Left renal pelvis (tissue), 4 donors: ENCODE measurements at regions not wholly inside any gene's neighbourhood (a gene's known extent, or its start where the extent isn't known, plus 50 kb on each side); places are given as distances from the start of the nearest gene placed in this dataset.
A peak's percentile ranks its signal among the peaks of the same experiment; 100 is the strongest.
"Not testable (repeated sequence)": the region's sequence is repeated elsewhere in the genome, so short reads cannot be mapped to it uniquely, and the experiment has no call there.

Experiments used
- DNase-seq, 4 donors: peaks; one replicate each; pipeline ENCODE4 v3.0.0-alpha.2; 2013; ENCODE audit warnings: low read depth in 4 of 4, low spot score in 3 of 4

GRCh38 chrX:129092242-129092641 is 431.0 kb downstream of the SMARCA1 start:
- no peak for DNase-seq

- DNase-seq: no peak
Measured at GRCh38 chrX:129091097-129091496, 432.2 kb downstream of the SMARCA1 start.

GRCh38 chrX:129086802-129087201 is 436.5 kb downstream of the SMARCA1 start:
- DNase-seq: no peak

- not testable (repeated sequence) for DNase-seq
Measured at GRCh38 chrX:129084291-129084690, 439.0 kb downstream of the SMARCA1 start.

GRCh38 chrX:129077424-129078170 is 445.7 kb downstream of the SMARCA1 start:
- no peak for DNase-seq

GRCh38 chrX:129071390-129071789 is 451.9 kb downstream of the SMARCA1 start:
- DNase-seq: peak in 1 of 4 donors; percentile 4

GRCh38 chrX:129065895-129066294 is 457.4 kb downstream of the SMARCA1 start:
- DNase-seq: no peak

- no peak for DNase-seq
Measured at GRCh38 chrX:129058405-129058804, 464.9 kb downstream of the SMARCA1 start.

GRCh38 chrX:129043138-129043537 is 480.2 kb downstream of the SMARCA1 start:
- no peak for DNase-seq

GRCh38 chrX:129041319-129041718 is 482.0 kb downstream of the SMARCA1 start:
- no peak for DNase-seq

- DNase-seq: no peak
Measured at GRCh38 chrX:129040124-129040523, 483.2 kb downstream of the SMARCA1 start.

GRCh38 chrX:129039176-129039575 is 484.1 kb downstream of the SMARCA1 start:
- DNase-seq: no peak

- DNase-seq: no peak
Measured at GRCh38 chrX:129037389-129037788, 485.9 kb downstream of the SMARCA1 start.

GRCh38 chrX:129035180-129035579 is 488.1 kb downstream of the SMARCA1 start:
- DNase-seq: no peak

- no peak for DNase-seq
Measured at GRCh38 chrX:129034196-129034595, 489.1 kb downstream of the SMARCA1 start.

GRCh38 chrX:129026202-129026601 is 497.1 kb downstream of the SMARCA1 start:
- no peak for DNase-seq

GRCh38 chrX:129025376-129025775 is 497.9 kb downstream of the SMARCA1 start:
- DNase-seq: no peak

- no peak for DNase-seq
Measured at GRCh38 chrX:129019412-129019811, 503.9 kb downstream of the SMARCA1 start.

GRCh38 chrX:129015381-129015780 is 507.9 kb downstream of the SMARCA1 start:
- DNase-seq: no peak

GRCh38 chrX:129013574-129013973 is 509.7 kb downstream of the SMARCA1 start:
- DNase-seq: no peak

- DNase-seq: no peak
Measured at GRCh38 chrX:129007631-129008030, 515.7 kb downstream of the SMARCA1 start.

- no peak for DNase-seq
Measured at GRCh38 chrX:129006491-129006890, 516.8 kb downstream of the SMARCA1 start.

- no peak for DNase-seq
Measured at GRCh38 chrX:129000797-129001196, 522.5 kb downstream of the SMARCA1 start.
